Panc1 (cell line): ENCODE measurements at regions not wholly inside any gene's neighbourhood (a gene's known extent, or its start where the extent isn't known, plus 50 kb on each side); places are given as distances from the start of the nearest gene placed in this dataset.

ENCODE experiments used
- ATAC-seq: fragments of 200-7000 bp; cut with Tn5 transposase; 2 replicates; pipeline ENCODE4 v1.9.1; 2020; ENCODE audit warnings: mild to moderate bottlenecking, moderate library complexity
- BruUV-seq: library from RNA; stranded (reverse); fragments of 400-500 nt; replicated peaks from 2 replicates; lab custom pipeline; 2021; lab: Mats Ljungman, UMichigan
- CTCF ChIA-PET: fragments of 300-600 bp; sonication (Branson Sonifier 250); formaldehyde crosslinking; loops from one replicate; lab custom pipeline; 2022; ENCODE audit warnings: antibody characterized with exemption; lab: Charles Lee
- POLR2A ChIA-PET: fragments of 300-600 bp; sonication (Branson Sonifier 250); formaldehyde crosslinking; loops from one replicate; lab custom pipeline; 2022; ENCODE audit warnings: antibody characterized with exemption; lab: Charles Lee
- DNase-seq: peaks from one replicate; pipeline ENCODE4 v3.0.0-alpha.2; 2010; ENCODE audit warnings: low read depth, low spot score
- H3K27ac ChIP-seq: 2 replicates; pipeline ENCODE4 v1.5.1; 2011; ENCODE audit warnings: mild to moderate bottlenecking, low read length, inconsistent platforms
- H3K27me3 ChIP-seq: fragments of 200-500 bp; sonication (Bioruptor generic); 2 replicates; pipeline ENCODE4 v1.6.0; 2014; ENCODE audit warnings: low read length, inconsistent platforms; ENCODE audit not compliant: control insufficient read depth, insufficient read depth
- H3K36me3 ChIP-seq: fragments of 200-500 bp; sonication (Bioruptor generic); 2 replicates; pipeline ENCODE4 v1.5.1; 2014; ENCODE audit warnings: inconsistent platforms, mild to moderate bottlenecking, low read length, moderate library complexity; ENCODE audit not compliant: control insufficient read depth, insufficient read depth
- H3K4me1 ChIP-seq: 2 replicates; pipeline ENCODE4 v1.5.1; 2011; ENCODE audit warnings: inconsistent platforms, mild to moderate bottlenecking, low read length, moderate library complexity; ENCODE audit not compliant: control insufficient read depth, insufficient read depth
- H3K4me3 ChIP-seq, 2 experiments: 2 replicates each; pipeline ENCODE4 v1.5.1; 2011 to 2012; ENCODE audit warnings: low read depth in 2 of 2, low read length in 2 of 2, mild to moderate bottlenecking in 2 of 2, inconsistent platforms in 1 of 2, moderate library complexity in 1 of 2
- H3K9me3 ChIP-seq: fragments of 200-500 bp; sonication (Bioruptor generic); 2 replicates; pipeline ENCODE4 v1.5.1; 2014; ENCODE audit warnings: low read depth, mild to moderate bottlenecking, inconsistent platforms, low read length, moderate library complexity; ENCODE audit not compliant: control insufficient read depth, insufficient read depth
- CTCF ChIP-seq: fragments of 450-650 bp; IDR thresholded peaks from 2 replicates; pipeline ENCODE4 v1.5.1; 2017; ENCODE audit warnings: mild to moderate bottlenecking
- POLR2AphosphoS5 ChIP-seq: IDR thresholded peaks from 2 replicates; pipeline ENCODE4 v1.6.1; 2012; ENCODE audit warnings: mild to moderate bottlenecking, low read depth, low read length, moderate library complexity
- REST ChIP-seq, 2 experiments: IDR thresholded peaks; 2 replicates each; pipeline ENCODE4 v1.6.1; 2011 to 2012; ENCODE audit warnings: low read depth in 2 of 2, control low read depth in 1 of 2, low read length in 1 of 2, mild to moderate bottlenecking in 1 of 2, moderate library complexity in 1 of 2; ENCODE audit not compliant: insufficient read depth in 1 of 2
- SIN3A ChIP-seq: IDR thresholded peaks from 2 replicates; pipeline ENCODE4 v1.6.1; 2012; ENCODE audit warnings: low read depth, mild to moderate bottlenecking, low read length, moderate library complexity, borderline replicate concordance; ENCODE audit not compliant: insufficient read depth
- TCF7L2 ChIP-seq: IDR thresholded peaks from 2 replicates; pipeline ENCODE4 v1.6.1; 2011; ENCODE audit warnings: mild to moderate bottlenecking, low read depth, low read length, inconsistent platforms
- in situ Hi-C: cut with HindIII; loops from 2 replicates; pipeline ENCODE4 v1.10.0; 2016; ENCODE audit warnings: low sequenced_read_pairs, low pct_unique_long_range_greater_than_20kb
- intact Hi-C: fragments of 100-400 bp; cut with micrococcal nuclease; formaldehyde crosslinking; loops from one replicate; pipeline ENCODE4 v1.10.0; 2022; ENCODE audit not compliant: unreplicated experiment

GRCh38 chr3:94482686-94483085, 419.8 kb downstream of the NSUN3 start:
- Histone ChIP-seq H3K27ac (no peak overlapping the region), H3K9me3 (no peaks in the 10 kb centered on the region), H3K4me3 (no peak overlapping the region), H3K4me1 (no peaks in the 10 kb centered on the region), H3K36me3 (no peaks in the 10 kb centered on the region), H3K27me3 (no peaks in the 10 kb centered on the region)
- CTCF ChIA-PET = no interaction called here
- ATAC-seq = no peak
- TF ChIP-seq SIN3A = no peak
- TF ChIP-seq POLR2AphosphoS5 = no peak
- TF ChIP-seq CTCF = no peak
- no peak for TF ChIP-seq REST (IDR thresholded peaks at IDR 0.05; ENCODE audit: insufficient read depth in 1 of 2, low read depth in 2 of 2, low read length in 1 of 2)
- TF ChIP-seq TCF7L2 = no peak
- intact Hi-C loops (no loop called here), in situ Hi-C loops (no loop called here)
- BruUV-seq = no TSS peak
- DNase-seq = no peak
- POLR2A ChIA-PET = no interaction called here

- Histone ChIP-seq H3K27ac (no peak overlapping the region), H3K4me3 (no peak overlapping the region), H3K27me3 (no peaks in the 10 kb centered on the region), H3K9me3 (no peaks in the 10 kb centered on the region), H3K4me1 (no peaks in the 10 kb centered on the region), H3K36me3 (no peaks in the 10 kb centered on the region)
- TF ChIP-seq CTCF (no peak), REST (IDR thresholded peaks at IDR 0.05; ENCODE audit: insufficient read depth in 1 of 2, low read depth in 2 of 2, low read length in 1 of 2) (no peak), POLR2AphosphoS5 (no peak), SIN3A (no peak), TCF7L2 (no peak)
- ChIA-PET CTCF (no interaction called here), POLR2A (no interaction called here)
- ATAC-seq = no peak
- intact Hi-C loops = no loop called here
- in situ Hi-C loops = no loop called here
- BruUV-seq = no TSS peak
- no peak for DNase-seq
Observed at GRCh38 chr3:94483403-94483802, 420.5 kb downstream of the NSUN3 start.
